GM23248 (cell line): ENCODE measurements at regions not wholly inside any gene's neighbourhood (a gene's known extent, or its start where the extent isn't known, plus 50 kb on each side); places are given as distances from the start of the nearest gene placed in this dataset.

Experiments used
- EZH2 ChIP-seq: fragments of 200-600 bp; sonication (generic); IDR thresholded peaks from 2 replicates; pipeline ENCODE4 v1.6.1; 2018; ENCODE audit warnings: antibody characterized with exemption, mild to moderate bottlenecking; ENCODE audit not compliant: insufficient read depth, poor library complexity, severe bottlenecking
- EZH2phosphoT487 ChIP-seq: fragments of 200-600 bp; sonication (generic); IDR thresholded peaks from 2 replicates; pipeline ENCODE4 v1.6.1; 2018; ENCODE audit warnings: antibody characterized with exemption, moderate library complexity, mild to moderate bottlenecking, low read depth; ENCODE audit not compliant: insufficient read depth

GRCh38 chr2:21781962-21782361 is 658.2 kb downstream of the TDRD15 start:
- TF ChIP-seq EZH2 (no peak), EZH2phosphoT487 (no peak)
